Prostate gland (tissue), 2 donors: ENCODE measurements at regions not wholly inside any gene's neighbourhood (a gene's known extent, or its start where the extent isn't known, plus 50 kb on each side); places are given as distances from the start of the nearest gene placed in this dataset.

Source experiments
- POLR2A ChIP-seq: fragments of 450-650 bp; IDR thresholded peaks from one replicate; pipeline ENCODE4 v1.6.1; 2016; ENCODE audit warnings: antibody characterized with exemption, mild to moderate bottlenecking
- TF ChIP-seq, protein P1 (sequence below), 4 experiments: fragments of 200-600 bp in 2 of 4; fragments of 450-650 bp in 2 of 4; sonication (generic) in 2 of 4; IDR thresholded peaks; 1 replicate in 3 of 4; 2 replicates in 1 of 4; pipeline ENCODE4 v1.5.1; 2016 to 2019; ENCODE audit warnings: antibody characterized with exemption in 4 of 4, mild to moderate bottlenecking in 2 of 4, moderate library complexity in 2 of 4

DNA sequence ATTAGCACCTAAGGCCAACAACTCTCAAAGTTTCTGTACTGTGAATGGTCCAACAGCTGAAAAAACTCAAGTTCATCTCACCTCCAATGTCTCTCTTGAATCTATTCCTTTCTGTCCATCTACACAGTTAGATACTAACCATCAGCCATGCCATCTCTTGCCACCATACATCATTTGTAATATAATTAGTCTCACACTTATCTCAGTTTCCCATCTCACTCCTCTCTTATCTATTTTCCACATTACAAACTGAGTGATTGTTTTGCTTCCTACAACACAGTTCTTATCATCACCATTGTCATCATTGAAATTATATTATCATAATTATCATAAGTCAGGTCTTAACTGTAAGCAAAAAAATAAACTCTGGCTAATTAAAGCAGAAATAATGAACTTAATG lies 393.9 kb downstream of the PRELID2 start:
- TF ChIP-seq, protein P1, sequence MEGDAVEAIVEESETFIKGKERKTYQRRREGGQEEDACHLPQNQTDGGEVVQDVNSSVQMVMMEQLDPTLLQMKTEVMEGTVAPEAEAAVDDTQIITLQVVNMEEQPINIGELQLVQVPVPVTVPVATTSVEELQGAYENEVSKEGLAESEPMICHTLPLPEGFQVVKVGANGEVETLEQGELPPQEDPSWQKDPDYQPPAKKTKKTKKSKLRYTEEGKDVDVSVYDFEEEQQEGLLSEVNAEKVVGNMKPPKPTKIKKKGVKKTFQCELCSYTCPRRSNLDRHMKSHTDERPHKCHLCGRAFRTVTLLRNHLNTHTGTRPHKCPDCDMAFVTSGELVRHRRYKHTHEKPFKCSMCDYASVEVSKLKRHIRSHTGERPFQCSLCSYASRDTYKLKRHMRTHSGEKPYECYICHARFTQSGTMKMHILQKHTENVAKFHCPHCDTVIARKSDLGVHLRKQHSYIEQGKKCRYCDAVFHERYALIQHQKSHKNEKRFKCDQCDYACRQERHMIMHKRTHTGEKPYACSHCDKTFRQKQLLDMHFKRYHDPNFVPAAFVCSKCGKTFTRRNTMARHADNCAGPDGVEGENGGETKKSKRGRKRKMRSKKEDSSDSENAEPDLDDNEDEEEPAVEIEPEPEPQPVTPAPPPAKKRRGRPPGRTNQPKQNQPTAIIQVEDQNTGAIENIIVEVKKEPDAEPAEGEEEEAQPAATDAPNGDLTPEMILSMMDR (IDR thresholded peaks at IDR 0.05) = no peak
- TF ChIP-seq POLR2A = no peak
